T-helper 9 cell (primary cell): ENCODE measurements at regions not wholly inside any gene's neighbourhood (a gene's known extent, or its start where the extent isn't known, plus 50 kb on each side); places are given as distances from the start of the nearest gene placed in this dataset.
"Not testable (repeated sequence)": the region's sequence is repeated elsewhere in the genome, so short reads cannot be mapped to it uniquely, and the experiment has no call there.

Experiments used
- DNase-seq: peaks from one replicate; pipeline ENCODE4 v3.0.0-alpha.2; 2020

DNA sequence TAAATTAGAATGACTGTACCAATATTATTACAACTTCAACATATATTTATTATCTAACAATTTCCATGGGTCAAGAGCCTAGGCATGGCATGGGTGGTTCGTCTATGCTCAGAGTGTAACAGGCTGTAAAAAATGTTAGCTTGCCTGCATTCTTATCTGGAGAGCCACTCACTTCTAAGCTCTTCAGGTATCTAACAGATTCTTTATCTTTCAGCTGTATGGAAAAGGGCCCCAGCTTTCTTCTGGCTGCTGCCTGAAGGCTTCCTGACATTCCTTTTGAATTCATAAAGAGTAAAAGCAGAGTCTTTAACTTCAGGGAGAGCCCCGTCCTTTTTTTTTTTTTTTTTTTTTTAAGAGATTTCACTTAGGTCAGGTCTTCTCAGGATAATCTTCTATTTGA lies 648.8 kb downstream of the NXPH1 start:
- no peak for DNase-seq

DNA sequence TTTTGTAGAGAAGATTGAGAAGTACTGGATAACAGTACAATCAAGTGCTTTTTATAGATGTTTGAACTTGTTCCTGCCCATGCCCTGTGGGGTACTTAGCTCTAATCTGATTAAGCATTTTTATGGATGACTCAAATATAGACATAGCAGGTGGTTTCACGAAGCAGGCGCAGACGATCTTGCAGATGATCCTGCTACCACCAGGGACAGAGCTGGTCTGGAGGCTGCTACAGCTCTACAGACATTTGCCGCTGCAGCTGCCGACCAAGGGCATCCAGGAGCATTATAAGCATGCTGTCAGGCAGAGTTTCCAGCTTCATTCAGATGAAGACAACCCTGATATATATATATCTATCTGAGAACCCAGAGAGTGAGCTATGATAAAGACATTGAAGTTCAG lies 650.4 kb downstream of the NXPH1 start:
- DNase-seq, result no peak

DNA sequence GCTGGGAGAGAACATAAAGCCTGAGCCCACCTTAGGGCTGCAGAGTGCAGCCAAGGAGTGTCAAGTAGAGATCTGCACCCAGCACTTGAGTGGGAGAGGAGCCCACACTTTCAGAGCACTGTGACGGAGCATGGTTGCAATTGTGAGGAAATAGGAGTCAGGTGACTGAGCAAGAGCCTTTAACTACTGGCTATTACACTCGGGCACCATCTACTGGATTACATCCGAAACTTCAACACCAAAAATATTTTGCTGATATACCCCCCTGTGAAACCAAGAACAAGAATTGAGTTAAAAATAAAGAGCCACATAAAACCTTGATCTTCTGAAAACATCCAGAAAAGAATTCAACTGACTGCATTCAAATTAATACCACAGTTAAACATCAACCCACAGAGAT lies 657.9 kb downstream of the NXPH1 start:
- DNase-seq, result no peak

DNA sequence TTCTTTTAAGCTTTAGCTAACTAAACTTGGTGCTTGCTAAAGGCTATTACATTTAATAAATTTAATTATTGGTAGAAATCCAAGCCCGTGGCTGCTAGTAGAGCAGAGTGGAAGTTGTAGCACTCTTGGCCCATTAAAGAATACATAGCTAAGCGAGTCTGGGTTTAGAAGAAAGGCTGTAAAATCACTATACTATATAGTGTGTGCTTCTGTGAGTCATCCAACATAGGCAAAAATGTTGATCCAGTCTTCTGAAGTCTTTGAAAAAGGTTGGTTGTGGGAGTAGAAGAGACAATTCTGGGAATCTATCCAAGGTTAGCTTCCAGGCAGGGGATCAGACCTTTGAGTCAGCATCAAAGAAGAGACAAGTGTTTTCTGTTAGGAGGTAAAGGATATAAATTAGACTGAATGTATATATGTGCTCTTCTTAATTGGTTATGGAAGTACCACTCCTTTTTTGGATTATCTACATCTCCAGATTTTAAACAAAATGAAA lies 664.2 kb downstream of the NXPH1 start:
- DNase-seq, result no peak

DNA sequence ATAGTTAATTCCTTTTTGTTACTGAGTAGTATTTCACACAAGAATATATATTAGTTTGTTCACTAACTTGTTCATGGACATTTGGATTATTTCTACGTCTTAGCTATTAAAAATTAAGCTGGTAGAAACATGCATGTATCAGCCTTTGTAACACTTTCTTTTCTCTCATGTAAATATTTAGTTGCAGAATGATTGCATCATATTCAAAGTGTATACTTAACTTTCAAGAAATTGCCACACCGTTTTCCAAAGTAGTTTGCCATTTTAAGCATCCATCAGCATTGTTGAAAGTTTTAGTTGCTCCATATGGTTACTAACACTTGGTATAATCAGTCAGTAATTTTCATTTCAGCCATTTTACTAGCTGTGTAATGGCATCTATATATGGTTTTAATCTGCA lies 666.9 kb downstream of the NXPH1 start:
- DNase-seq, result no peak

DNA sequence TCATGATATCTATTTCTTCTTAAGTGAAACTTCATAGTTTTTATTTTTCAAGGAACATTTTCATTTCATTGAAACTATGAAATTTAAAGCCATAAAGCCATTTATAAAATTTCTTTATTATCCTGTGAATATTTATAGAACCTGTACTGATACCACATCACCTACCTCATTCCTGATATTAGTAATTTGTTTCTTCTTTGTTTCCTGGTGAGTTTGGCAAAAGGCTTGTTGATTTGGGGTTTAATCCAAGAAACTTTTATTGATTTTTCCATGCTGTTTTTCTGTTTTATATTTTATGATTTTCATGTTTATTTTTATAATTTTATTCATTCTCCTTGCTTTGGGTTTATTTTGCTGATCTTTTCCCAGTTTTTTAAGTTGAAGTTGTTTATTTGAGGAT lies 669.4 kb downstream of the NXPH1 start:
- no peak for DNase-seq

DNA sequence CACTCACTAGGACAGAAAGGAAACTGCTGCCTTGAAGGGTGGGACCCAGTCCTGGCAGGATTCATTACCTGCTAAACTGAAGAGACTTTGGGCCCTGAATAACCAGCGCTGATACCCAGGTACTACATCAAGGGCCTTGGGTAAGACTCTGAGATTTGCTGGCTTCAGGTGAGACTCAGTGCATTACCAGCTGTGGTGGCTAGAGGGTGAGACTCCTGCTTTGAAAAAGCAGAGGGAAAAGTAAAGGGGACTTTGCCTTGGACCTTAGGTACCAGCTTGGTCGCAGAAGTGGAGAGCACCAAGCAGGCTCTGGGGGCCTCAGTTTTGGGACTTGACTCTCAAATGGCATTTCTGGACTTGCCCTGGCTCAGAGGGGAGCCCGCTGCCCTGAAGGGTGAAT lies 673.3 kb downstream of the NXPH1 start:
- no peak for DNase-seq

DNA sequence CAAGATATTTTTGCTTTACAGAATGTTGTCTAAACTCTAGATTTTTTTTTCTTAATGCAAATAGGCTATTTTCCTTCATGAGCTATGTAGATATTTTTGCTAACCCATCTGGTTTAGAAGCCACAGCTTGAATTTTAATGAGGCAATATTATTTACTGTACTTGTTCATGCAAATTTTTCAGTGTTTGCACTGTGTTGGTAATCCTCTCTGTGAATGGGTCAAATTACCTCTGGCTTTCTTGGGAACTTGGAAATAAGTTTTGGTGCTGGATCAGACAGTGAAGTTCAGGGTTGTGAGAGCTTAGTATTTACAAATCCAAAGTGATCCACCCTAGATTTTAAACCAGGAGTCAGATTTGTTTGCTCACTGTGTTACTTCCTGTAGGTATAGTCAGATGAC lies 686.9 kb downstream of the NXPH1 start:
- DNase-seq, result no peak

DNA sequence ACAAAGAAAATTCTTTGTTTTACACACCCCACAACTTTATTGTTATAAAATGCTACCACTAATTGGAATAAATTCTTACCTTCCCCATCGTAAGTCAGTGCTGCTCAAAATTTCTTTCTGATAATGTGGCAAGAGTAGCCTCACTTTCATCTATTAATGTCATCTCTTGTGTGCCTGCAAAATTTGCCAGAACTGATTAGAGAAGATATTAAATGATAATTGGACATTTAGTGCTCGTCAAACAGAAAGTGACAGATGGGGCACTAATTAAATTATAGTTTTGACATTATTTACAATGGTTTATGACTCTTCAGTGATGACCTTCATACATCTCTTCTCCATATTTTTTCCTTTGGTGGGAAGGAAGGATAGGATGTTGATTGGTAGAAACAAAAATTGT lies 690.9 kb downstream of the NXPH1 start:
- DNase-seq, result no peak

DNA sequence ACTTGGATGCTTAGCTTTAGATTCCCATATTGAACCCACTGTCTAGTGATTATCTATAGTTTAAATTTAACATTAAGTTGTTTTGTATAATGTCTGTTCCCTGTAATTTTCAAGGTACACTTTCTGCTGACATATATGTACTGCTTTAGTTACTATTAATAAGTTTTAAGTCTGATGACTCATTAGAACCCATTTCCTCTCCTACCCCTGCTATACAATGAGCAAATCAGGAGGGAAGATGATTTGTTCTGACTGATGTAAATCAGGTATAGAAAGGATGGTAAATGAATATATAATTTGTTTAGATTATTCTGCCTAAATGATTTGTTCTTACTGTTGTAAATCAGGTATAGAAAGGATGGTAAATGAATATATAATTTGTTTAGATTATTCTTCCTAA lies 691.8 kb downstream of the NXPH1 start:
- no peak for DNase-seq

DNA sequence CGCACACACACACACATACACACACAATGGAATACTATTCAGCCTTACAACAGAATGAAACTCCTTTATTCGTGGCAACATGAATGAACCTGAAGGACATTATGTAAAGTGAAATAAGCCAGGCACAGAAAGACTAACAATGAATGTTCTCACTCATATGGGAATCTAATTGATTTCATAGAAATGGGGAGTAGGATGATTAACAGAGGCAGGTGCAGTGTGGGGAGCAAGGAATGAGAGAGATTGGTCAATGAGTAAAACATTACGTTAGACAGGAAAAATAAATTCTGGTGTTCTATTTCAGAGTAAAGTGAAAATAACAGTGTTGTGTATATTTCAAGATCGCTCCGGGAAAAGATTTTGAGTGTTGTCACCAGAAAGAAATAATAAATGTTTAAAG lies 694.5 kb downstream of the NXPH1 start:
- DNase-seq, result no peak

DNA sequence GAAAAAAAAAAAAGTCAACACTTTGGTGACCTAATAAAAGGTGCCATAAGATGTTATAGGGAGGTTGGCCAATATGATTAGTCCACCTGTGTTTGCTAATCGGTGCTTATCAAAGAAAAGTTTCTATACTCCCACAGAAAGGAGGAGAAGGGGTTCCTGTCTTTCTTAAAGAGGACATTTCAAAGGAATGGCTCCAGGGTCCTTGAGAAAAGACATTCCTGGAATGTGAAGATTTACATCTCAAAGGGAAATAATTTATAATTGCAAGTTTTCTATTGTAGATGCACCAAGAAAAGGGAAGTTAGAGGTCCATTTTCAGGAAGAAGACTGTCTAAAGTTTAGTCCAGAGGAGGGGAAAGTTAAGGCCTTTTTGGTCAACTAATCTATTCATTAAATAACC lies 715.3 kb downstream of the NXPH1 start:
- DNase-seq, result no peak

DNA sequence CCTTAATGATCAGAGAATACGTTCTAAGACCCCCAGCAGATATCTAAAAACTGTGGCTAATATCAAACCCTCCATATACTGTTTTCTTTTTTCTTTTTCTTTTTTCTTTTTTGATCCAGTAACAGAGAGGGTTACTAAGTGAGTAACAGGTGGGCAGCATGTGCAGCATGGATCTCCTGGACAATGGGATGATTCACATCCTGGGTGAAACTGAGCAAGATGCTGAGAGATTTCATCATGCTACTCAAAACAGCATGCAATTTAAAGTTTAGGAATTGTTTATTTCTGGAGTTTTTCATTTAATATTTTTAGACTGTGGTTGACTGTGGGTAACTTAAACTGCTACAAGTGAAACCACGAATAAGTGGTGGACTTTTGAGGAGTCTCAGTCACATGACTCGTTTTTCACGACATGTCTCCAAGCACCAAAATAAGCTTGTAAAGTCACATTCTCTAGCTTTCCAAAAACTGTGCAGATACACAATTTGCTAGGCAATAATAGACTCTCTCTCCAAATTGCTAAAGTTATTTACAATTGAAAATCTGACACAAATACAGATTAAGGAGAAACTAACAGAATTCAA lies 716.2 kb downstream of the NXPH1 start:
- no peak for DNase-seq

DNA sequence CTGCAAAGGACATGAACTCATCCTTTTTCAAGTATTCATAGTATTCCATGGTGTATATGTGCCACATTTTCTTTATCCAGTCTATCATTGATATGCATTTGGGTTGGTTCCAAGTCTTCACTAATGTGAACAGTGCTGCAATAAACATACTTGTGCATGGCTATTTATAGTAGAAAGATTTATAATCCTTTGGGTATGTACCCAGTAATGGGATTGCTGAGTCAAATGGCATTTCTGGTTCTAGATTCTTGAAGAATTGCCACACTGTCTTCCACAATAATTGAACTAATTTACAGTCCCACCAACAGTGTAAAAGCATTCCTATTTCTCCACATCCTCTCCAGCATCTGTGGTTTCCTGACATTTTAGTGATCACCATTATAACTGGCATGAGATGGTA lies 730.3 kb downstream of the NXPH1 start:
- not testable (repeated sequence) for DNase-seq

DNA sequence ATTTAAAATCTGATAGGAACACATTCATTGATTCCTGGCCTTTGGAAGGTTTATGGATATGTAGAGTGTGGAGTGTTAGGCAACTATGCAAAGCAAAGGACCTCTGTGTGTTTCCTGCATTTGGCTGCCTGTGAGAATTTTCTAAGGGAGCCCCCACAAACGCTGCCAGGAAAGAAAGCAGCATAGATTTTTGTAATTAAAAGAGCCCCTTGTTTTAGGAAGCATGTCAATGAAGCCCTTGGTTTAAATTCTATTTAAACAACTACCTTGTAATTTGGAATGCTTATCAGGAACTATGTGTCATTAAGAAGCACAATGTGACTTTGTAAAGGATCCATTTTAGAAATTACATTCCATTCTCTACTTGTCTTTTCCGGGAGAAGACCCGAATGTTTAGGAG lies 742.5 kb downstream of the NXPH1 start:
- no peak for DNase-seq

DNA sequence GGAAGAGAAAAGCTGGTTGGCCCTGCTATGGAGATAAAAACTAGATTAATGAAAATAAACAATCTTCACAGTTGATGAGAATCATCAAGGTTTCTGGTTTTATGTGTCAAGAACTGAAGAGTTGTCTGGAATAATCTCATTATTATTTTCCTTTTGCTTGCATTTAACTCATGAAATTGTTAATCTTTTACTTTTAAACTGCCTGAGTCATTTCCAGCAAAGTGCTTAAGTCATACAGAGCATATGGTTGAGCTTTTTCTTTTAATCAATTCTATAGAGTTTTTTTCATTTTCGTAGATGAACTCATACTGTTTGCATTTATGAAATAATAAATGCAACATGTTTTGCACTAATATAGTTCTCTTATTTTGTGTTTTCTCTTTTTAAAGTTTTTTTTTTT lies 747.9 kb downstream of the NXPH1 start:
- DNase-seq, result no peak

DNA sequence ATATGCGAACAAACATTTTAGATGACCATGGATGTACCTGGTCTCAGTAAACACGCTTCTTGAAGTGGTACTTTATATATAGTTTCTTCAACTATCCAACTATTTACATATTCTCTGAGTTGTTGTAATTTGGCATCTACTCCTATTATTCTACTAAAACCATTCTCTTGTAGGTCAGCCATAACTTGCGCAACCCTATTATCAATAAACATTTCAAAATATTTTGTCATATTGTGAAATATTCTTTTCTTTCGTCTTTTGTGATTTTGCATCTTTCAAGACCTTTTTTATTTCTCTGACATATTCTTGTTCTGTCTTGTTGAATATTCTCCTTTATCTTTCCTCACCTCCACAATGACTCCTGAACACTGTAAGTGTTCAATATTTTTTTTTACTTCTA lies 753.3 kb downstream of the NXPH1 start:
- DNase-seq, result no peak

DNA sequence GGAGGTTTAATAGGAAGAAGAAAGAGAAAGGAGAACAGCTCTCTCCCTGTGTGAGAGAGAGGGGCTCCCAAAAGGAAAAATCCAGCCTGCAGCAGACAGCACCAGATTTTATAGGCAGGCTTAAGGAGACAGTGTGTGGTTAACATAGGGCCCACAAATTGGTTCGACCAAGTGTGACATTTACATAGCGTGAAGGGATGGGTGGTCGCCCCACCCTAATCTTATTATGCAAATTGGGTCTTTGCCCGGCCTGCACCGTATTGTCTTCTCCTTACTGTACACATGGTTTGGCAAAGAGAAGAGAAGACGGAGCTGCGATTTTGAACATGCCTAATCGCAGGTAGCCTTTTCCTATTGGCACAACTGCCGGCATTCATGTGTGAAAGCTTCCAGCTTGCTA lies 756.3 kb downstream of the NXPH1 start:
- no peak for DNase-seq

DNA sequence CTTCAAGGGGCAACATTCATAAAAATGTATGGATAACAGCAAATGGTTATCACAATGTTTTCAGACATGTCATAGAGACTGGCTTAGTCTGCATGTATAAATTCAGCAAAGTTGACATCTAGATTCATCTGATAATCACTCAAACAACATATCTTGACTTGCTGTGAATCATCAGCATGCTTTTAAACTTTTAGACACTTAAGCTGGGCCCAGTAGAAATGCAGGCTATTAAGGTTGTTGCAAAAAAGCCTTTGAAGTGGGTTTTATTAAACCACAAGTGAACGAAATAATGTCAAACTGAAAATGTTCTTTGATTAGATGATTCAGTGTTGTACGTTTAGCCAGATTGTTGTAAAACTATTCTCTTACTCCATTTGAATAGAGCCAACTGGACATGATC lies 759.6 kb downstream of the NXPH1 start:
- no peak for DNase-seq

DNA sequence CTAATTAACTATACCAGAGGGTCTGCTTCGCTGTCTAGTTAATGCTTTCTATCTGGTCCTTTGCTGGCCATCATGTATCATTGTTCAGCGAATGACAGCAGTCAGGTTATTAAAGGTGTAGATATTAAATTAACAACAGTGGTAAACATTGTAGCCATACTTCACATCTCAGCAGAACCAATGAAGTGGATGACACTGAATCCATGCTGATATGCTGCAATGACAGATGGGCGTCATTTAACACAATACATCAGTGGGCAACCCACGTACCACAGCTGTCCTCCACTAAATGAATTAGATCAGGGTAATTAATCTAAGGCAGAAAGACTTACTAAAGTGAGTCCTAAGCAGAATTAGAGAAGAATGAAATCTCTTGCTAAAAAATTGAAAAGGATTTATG lies 767.2 kb downstream of the NXPH1 start:
- no peak for DNase-seq

DNA sequence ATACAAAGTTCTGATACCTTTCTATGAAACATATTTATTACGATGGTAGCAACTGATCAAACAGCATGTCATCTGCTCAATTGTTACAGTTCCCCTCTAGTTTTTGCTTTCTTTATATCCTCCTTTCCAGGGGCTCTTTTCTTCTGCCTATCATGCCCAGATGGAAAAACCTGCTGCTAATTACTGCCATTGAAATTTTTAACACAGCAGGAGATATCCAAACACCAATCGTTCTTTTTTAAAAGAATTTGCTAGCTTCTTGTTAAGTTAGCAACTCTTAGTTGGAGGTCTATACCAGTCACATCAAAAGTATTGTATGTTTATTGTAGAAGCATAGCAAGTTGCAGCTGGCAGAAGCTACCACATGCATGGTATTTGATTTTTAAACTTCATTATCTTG lies 768.5 kb downstream of the NXPH1 start:
- DNase-seq, result no peak

DNA sequence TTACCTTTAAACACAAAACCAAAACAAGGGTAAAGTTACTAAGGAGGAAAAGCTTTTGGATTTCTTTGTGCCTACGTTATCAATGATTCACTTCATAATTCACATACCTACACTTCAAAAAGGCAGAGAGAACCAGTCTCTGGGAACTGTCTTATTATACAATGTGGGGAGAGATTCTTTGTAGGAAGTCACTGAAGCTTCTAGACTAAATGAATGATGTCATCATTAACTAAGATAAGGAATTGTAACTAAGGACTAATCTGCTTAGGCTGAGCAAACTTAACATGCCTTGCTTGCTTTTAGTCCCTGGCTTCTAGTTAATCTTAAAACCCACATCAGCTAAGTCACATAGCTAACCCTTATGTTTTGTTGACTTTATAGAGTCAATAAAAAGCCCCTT lies 771.2 kb downstream of the NXPH1 start:
- no peak for DNase-seq

DNA sequence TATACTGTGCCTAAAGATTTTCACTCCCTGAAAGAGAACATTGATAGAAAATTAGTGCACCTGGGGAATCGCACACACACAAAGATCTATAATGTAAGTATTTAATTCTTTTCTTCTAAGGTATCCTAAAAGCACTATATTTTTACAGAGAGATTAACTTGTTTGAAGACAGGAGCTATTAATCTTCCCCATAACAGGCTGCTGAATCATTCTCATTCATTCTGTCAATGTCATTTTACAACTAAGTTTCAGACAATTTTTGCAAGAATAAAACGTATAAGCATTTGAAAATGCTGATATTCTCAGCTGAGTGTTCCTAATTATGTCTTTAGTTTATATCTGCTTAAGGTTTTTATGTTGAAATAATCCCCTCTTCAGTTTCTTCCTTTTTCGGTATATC lies 776.7 kb downstream of the NXPH1 start:
- no peak for DNase-seq

DNA sequence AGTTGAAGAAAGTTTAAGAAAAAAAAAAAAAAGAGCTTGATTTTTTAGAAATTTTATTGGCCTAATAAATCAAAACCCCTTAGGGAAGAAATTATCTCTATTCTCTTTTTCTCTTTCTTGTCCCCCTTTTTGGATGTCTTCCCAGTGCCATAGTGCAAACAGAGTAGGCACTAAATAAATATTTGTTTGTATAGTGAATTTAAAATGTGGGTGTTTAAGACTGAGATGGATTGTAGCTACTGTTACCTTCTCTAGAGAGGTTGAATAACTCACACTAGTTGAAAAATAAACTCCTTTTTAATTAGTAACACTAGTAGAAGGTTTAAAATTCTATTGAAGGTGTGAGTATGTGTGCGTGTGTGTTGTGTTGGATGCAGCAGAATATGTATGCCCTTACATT lies 783.8 kb downstream of the NXPH1 start:
- no peak for DNase-seq

DNA sequence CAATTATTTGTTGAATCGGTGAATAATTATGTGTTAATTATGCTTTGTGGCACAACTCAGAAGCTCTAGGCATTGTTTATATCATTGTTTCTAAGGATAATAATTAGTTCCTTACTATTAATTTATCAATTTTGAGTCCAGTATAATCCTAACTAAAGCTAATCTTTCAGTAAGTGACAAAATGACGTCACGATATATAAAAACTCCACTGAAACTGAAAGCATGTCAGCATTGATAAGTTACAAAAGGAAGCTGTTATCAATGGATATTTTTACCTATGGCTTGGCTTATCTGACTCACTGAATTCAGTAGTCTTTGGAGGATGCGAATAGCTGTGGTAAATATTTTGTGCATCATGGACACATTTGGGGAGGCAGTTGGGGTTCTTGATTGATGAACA lies 793.1 kb downstream of the NXPH1 start:
- DNase-seq, result no peak

DNA sequence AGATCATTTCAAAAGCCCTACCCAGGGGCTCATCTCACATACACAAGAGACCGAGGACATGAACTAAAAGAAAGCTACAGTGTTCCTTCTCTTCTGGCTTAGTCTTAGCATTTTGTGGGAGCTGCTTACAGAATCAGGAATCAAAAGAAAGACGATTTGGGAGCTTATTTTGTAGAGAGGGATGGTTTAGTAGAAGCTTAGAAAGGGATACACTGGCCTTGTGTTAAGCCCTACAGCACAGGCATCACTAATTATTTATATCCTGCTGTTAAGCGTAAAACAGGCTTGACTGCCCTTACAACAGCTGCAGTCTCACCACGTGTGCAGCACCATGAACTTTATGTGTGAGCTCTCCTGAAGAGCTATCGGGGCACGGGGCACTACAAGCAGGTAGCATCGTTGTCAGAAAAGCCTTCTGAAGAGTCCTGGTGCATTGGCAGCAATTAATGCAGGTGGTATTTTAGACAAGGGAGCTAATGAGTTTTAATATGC lies 798.3 kb downstream of the NXPH1 start:
- DNase-seq, result no peak
